A549 (cell line): ENCODE measurements at regions not wholly inside any gene's neighbourhood (a gene's known extent, or its start where the extent isn't known, plus 50 kb on each side); places are given as distances from the start of the nearest gene placed in this dataset.
"Not testable (repeated sequence)": the region's sequence is repeated elsewhere in the genome, so short reads cannot be mapped to it uniquely, and the experiment has no call there.

Experiments used
- ATAC-seq, 2 experiments: fragments of 200-7000 bp in 1 of 2; fragments of >200 bp in 1 of 2; cut with Nextera tagmentation in 1 of 2; cut with Tn5 transposase in 1 of 2; 3 replicates each; pipeline versions ENCODE4 v1.8.0 to v1.9.1; 2018 to 2020; ENCODE audit warnings: mild to moderate bottlenecking in 1 of 2, moderate library complexity in 1 of 2
- CTCF ChIA-PET: fragments of 300-600 bp; sonication (Branson Sonifier 250); formaldehyde crosslinking; extraction: SDS; loops from one replicate; lab custom pipeline; 2021; ENCODE audit warnings: antibody characterized with exemption, inconsistent platforms; lab: Yijun Ruan, JAX
- POLR2A ChIA-PET: fragments of 350-600 bp; formaldehyde crosslinking; extraction: SDS; loops from one replicate; lab custom pipeline; 2021; ENCODE audit warnings: antibody characterized with exemption, inconsistent platforms; lab: Yijun Ruan, JAX
- DNase-seq, 2 experiments: peaks; one replicate each; pipeline versions ENCODE4 v3.0.0 to v3.0.0-alpha.2; 2011 to 2016; ENCODE audit warnings: low read depth in 1 of 2, low spot score in 1 of 2
- FAIRE-seq: peaks from 2 replicates; lab custom pipeline; 2011; peaks lifted over from hg19 to GRCh38; lab: Jason Lieb, UNC
- H3K27ac ChIP-seq, 2 experiments: fragments of >200 bp; sonication (Bioruptor Twin); formaldehyde crosslinking; 3 replicates each; pipeline ENCODE4 v1.5.1; 2016 to 2017
- H3K4me1 ChIP-seq: fragments of >200 bp; sonication (Bioruptor Twin); formaldehyde crosslinking; 3 replicates; pipeline ENCODE4 v1.6.1; 2016
- H3K4me2 ChIP-seq: fragments of >200 bp; sonication (Bioruptor Twin); formaldehyde crosslinking; 3 replicates; pipeline ENCODE4 v1.6.1; 2016
- H3K4me3 ChIP-seq: fragments of >200 bp; sonication (Bioruptor Twin); formaldehyde crosslinking; 3 replicates; pipeline ENCODE4 v1.5.1; 2016
- H3K9me3 ChIP-seq: fragments of >200 bp; sonication (Bioruptor Twin); formaldehyde crosslinking; 3 replicates; pipeline ENCODE4 v1.6.1; 2016
- CBX8 ChIP-seq: fragments of 200-600 bp; sonication (generic); IDR thresholded peaks from 2 replicates; pipeline ENCODE4 v1.6.1; 2016
- CEBPB ChIP-seq, 2 experiments: fragments of >200 bp in 1 of 2; sonication (Bioruptor Twin) in 1 of 2; formaldehyde crosslinking in 1 of 2; IDR thresholded peaks; 2 replicates each; pipeline ENCODE4 v1.6.1; 2012 to 2016
- CHD2 ChIP-seq: fragments of 150-350 bp; IDR thresholded peaks from 2 replicates; pipeline ENCODE4 v1.6.1; 2014; ENCODE audit warnings: low read length; ENCODE audit not compliant: partially characterized antibody
- FOSL2 ChIP-seq, 2 experiments: fragments of 450-650 bp in 1 of 2; fragments of >200 bp in 1 of 2; sonication (Bioruptor Twin) in 1 of 2; formaldehyde crosslinking; IDR thresholded peaks; 2 replicates each; pipeline versions ENCODE4 v1.5.0 to v1.6.1; 2016 to 2020; ENCODE audit warnings: mild to moderate bottlenecking in 1 of 2, moderate library complexity in 1 of 2
- FOXS1 ChIP-seq: fragments of 250-450 bp; sonication (Bioruptor Pico); IDR thresholded peaks from 2 replicates; pipeline ENCODE4 v1.5.0; 2020; ENCODE audit warnings: mild to moderate bottlenecking, moderate library complexity
- GATA3 ChIP-seq: IDR thresholded peaks from 2 replicates; pipeline ENCODE4 v1.6.1; 2012; ENCODE audit warnings: borderline replicate concordance
- HDAC2 ChIP-seq: fragments of 200-600 bp; sonication (generic); IDR thresholded peaks from 2 replicates; pipeline ENCODE4 v1.6.1; 2016
- HOXA7 ChIP-seq: fragments of 250-450 bp; sonication (Bioruptor Pico); IDR thresholded peaks from 2 replicates; pipeline ENCODE4 v1.5.0; 2020; ENCODE audit warnings: mild to moderate bottlenecking, moderate library complexity
- HOXB13 ChIP-seq: fragments of 250-450 bp; sonication (Bioruptor Pico); IDR thresholded peaks from 2 replicates; pipeline ENCODE4 v1.5.0; 2020; ENCODE audit warnings: low read depth, mild to moderate bottlenecking, moderate library complexity
- KDM5A ChIP-seq: fragments of 200-600 bp; sonication (generic); IDR thresholded peaks from 2 replicates; pipeline ENCODE4 v1.6.1; 2016; ENCODE audit warnings: antibody characterized with exemption, mild to moderate bottlenecking
- MAFK ChIP-seq: fragments of 450-650 bp; IDR thresholded peaks from 2 replicates; pipeline ENCODE4 v1.6.1; 2014; ENCODE audit not compliant: partially characterized antibody
- MYC ChIP-seq: IDR thresholded peaks from 2 replicates; pipeline ENCODE4 v1.6.1; 2012; ENCODE audit warnings: mild to moderate bottlenecking, inconsistent platforms, low read length, improper control_type of control experiment, borderline replicate concordance
- NPAS2 ChIP-seq: fragments of 250-450 bp; sonication (Bioruptor Pico); IDR thresholded peaks from 2 replicates; pipeline ENCODE4 v1.8.0; 2022; ENCODE audit warnings: mild to moderate bottlenecking, moderate library complexity, borderline replicate concordance
- PHF8 ChIP-seq: fragments of 200-600 bp; sonication (generic); IDR thresholded peaks from 2 replicates; pipeline ENCODE4 v1.6.1; 2016; ENCODE audit warnings: low read depth, mild to moderate bottlenecking, antibody characterized with exemption, moderate library complexity, borderline replicate concordance
- POLR2AphosphoS2 ChIP-seq: conservative IDR thresholded peaks from 2 replicates; pipeline ENCODE4 v1.6.1; 2012; ENCODE audit warnings: low read length, improper control_type of control experiment, inconsistent platforms
- RAD21 ChIP-seq, 2 experiments: fragments of >200 bp in 1 of 2; sonication (Bioruptor Twin) in 1 of 2; formaldehyde crosslinking in 1 of 2; IDR thresholded peaks in 1 of 2; conservative IDR thresholded peaks in 1 of 2; 2 replicates in 1 of 2; 3 replicates in 1 of 2; pipeline ENCODE4 v1.6.1; 2012 to 2018; ENCODE audit warnings: inconsistent platforms in 1 of 2
- RARB ChIP-seq: fragments of 250-450 bp; sonication (Bioruptor Pico); IDR thresholded peaks from 2 replicates; pipeline ENCODE4 v1.8.0; 2021; ENCODE audit warnings: mild to moderate bottlenecking, moderate library complexity
- REST ChIP-seq: fragments of 200-600 bp; sonication (generic); IDR thresholded peaks from 2 replicates; pipeline ENCODE4 v1.6.1; 2016; ENCODE audit warnings: antibody characterized with exemption, mild to moderate bottlenecking, moderate library complexity
- RFX5 ChIP-seq: fragments of 450-650 bp; IDR thresholded peaks from 2 replicates; pipeline ENCODE4 v1.7.1; 2014; ENCODE audit warnings: antibody characterized with exemption, mild to moderate bottlenecking, moderate library complexity
- RNF2 ChIP-seq: fragments of 200-600 bp; sonication (generic); IDR thresholded peaks from 2 replicates; pipeline ENCODE4 v1.6.1; 2016; ENCODE audit warnings: low read depth, mild to moderate bottlenecking, antibody characterized with exemption, moderate library complexity, borderline replicate concordance
- TFCP2L1 ChIP-seq: fragments of 250-450 bp; sonication (Bioruptor Pico); IDR thresholded peaks from 2 replicates; pipeline ENCODE4 v1.5.0; 2021; ENCODE audit warnings: mild to moderate bottlenecking
- ZFP36 ChIP-seq: fragments of 450-650 bp; IDR thresholded peaks from 2 replicates; pipeline ENCODE4 v1.6.1; 2014; ENCODE audit warnings: borderline replicate concordance; ENCODE audit not compliant: partially characterized antibody
- WGBS: methylation state at CpG from one replicate; pipeline ENCODE4 v1.1.6; 2017; ENCODE audit errors: missing lambda C conversion rate; 5-methylcytosine and 5-hydroxymethylcytosine counted together
- TF ChIP-seq, protein P1 (sequence below): IDR thresholded peaks from 2 replicates; pipeline ENCODE4 v1.6.1; 2012

DNA sequence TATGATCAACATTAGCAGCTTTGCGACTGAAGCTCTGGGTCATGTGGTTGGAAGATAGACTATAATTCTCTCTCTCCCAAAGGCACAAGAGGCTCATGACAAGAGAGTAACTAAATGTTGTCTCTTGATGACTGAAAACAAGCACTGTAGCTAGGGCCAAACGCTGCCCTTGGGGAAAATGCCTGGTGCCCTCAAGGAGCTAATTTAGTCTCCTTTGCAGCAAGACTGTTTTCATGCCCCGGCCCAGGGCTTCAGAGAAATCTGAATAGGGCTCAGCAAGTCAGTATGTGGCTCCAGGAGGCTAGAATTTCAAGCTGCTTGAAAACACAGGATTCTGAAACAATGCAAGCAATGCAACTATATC lies 411.9 kb downstream of the GPAT3 start:
- POLR2A ChIA-PET: no interaction called here
- no peak for DNase-seq
- no peak overlapping the region for H3K4me2 ChIP-seq
- no peak overlapping the region for H3K4me3 ChIP-seq
- CTCF ChIA-PET: interaction anchor here (1.5 kb wide), 1 partner anchor 177 kb away, joined by 4 read pairs; no protein-coding TSS in a partner anchor
- no peak for TF ChIP-seq RAD21 (conservative IDR thresholded peaks at IDR 0.05 in 1 of 2, IDR thresholded peaks at IDR 0.05 in 1 of 2)
- TF ChIP-seq REST: no peak
- TF ChIP-seq POLR2AphosphoS2: no peak
- no peak for TF ChIP-seq ZFP36
- TF ChIP-seq HOXB13 (CRISPR knock-in tag): no peak
- TF ChIP-seq HOXA7 (CRISPR knock-in tag): no peak
- no peak for TF ChIP-seq MAFK
- no peak for TF ChIP-seq RNF2
- TF ChIP-seq CHD2: no peak
- no peak for TF ChIP-seq FOXS1 (CRISPR knock-in tag)
- TF ChIP-seq CBX8: no peak
- TF ChIP-seq GATA3: no peak
- TF ChIP-seq KDM5A: no peak
- TF ChIP-seq HDAC2: no peak
- TF ChIP-seq CEBPB (IDR thresholded peaks at IDR 0.05): no peak
- no peak for TF ChIP-seq TFCP2L1 (CRISPR knock-in tag)
- no peak for TF ChIP-seq FOSL2 (IDR thresholded peaks at IDR 0.05)
- no peak for TF ChIP-seq FOSL2 (CRISPR knock-in tag; IDR thresholded peaks at IDR 0.05)
- no peak for TF ChIP-seq MYC
- no peak for TF ChIP-seq PHF8
- no peak for FAIRE-seq
- no peaks in the 10 kb centered on the region for H3K9me3 ChIP-seq
- 56% methylated on average over 3 of the region's 3 CpGs for WGBS
- no peaks in the 10 kb centered on the region for H3K4me1 ChIP-seq
- no peak for ATAC-seq
- H3K27ac ChIP-seq: no peak overlapping the region

DNA sequence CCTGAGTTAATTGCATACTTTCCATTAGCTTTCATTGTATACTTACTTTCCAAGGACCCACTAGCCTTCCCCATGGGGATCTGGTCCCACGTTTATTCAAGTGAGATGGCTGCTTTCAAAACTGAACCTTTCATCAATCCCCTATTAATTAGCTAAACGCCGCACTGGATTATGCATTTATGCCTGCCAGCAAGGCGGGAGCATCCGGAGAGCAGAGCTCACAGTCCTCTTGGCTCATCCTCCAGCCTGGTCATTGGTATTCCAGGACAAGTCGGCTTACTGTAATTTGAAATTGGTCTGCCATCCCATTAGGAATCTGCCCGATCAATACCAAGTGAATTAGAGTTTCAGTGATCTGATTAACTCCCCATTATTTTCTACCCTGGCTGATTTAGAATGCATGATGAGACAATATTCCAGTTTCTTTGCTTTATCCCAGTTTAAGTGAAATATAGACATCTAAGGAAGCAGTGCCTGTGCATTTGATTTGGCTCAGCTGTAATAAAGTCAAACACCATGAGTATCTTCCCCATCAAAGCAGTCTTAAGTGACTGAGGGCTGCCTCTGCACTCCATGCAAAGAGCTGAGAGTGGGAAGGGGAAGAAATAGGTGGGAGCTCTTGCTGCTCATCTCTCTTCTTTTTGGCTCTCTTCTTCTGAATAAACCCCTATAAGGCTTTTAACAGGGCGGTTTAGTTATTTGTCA lies 411.4 kb downstream of the GPAT3 start:
- DNase-seq (no peak), ATAC-seq (no peak), FAIRE-seq (no peak)
- ChIA-PET POLR2A (no interaction called here), CTCF (interaction anchor here (1.0 kb wide), 1 partner anchor 45 kb away, joined by 3 read pairs; no protein-coding TSS in a partner anchor)
- Histone ChIP-seq H3K4me1 (no peaks in the 10 kb centered on the region), H3K4me3 (no peak overlapping the region), H3K27ac (no peak overlapping the region), H3K4me2 (no peak overlapping the region), H3K9me3 (no peaks in the 10 kb centered on the region)
- WGBS: 74% methylated on average over 8 of the region's 8 CpGs
- TF ChIP-seq NPAS2 (no peak), RNF2 (no peak), RARB (CRISPR knock-in tag) (no peak), RFX5 (no peak)
- TF ChIP-seq, protein P1, sequence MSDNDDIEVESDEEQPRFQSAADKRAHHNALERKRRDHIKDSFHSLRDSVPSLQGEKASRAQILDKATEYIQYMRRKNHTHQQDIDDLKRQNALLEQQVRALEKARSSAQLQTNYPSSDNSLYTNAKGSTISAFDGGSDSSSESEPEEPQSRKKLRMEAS: no peak

- H3K9me3 ChIP-seq, H3K27ac ChIP-seq, CTCF ChIA-PET, H3K4me1 ChIP-seq, H3K4me3 ChIP-seq, DNase-seq, POLR2A ChIA-PET, FAIRE-seq, ATAC-seq, H3K4me2 ChIP-seq: not testable (repeated sequence)
- WGBS: 72% methylated on average over 5 of the region's 33 CpGs
Measured at GRCh38 chr4:83943691-83944090, 407.8 kb downstream of the GPAT3 start.
